ENCODE measurements at regions not wholly inside any gene's neighbourhood (a gene's known extent, or its start where the extent isn't known, plus 50 kb on each side); places are given as distances from the start of the nearest gene placed in this dataset.
"Not testable (repeated sequence)": the region's sequence is repeated elsewhere in the genome, so short reads cannot be mapped to it uniquely, and the experiment has no call there.

GRCh38 chr5:45062044-45062443, 253.3 kb downstream of the MRPS30 start:
- no peak for DNase-seq

GRCh38 chr5:45081082-45081481, 272.3 kb downstream of the MRPS30 start:
- DNase-seq, result no peak

- DNase-seq, result no peak
Observed at GRCh38 chr5:45089870-45090269, 281.1 kb downstream of the MRPS30 start.

- DNase-seq, result no peak
Observed at GRCh38 chr5:45093377-45093776, 284.6 kb downstream of the MRPS30 start.

- no peak for DNase-seq
Observed at GRCh38 chr5:45094876-45095440, 286.2 kb downstream of the MRPS30 start.

GRCh38 chr5:45098483-45098882, 289.7 kb downstream of the MRPS30 start:
- DNase-seq, result no peak

GRCh38 chr5:45101146-45101545, 292.4 kb downstream of the MRPS30 start:
- DNase-seq, result no peak

GRCh38 chr5:45105491-45105994, 296.8 kb downstream of the MRPS30 start:
- no peak for DNase-seq

GRCh38 chr5:45109062-45109461, 300.3 kb downstream of the MRPS30 start:
- DNase-seq, result no peak

- no peak for DNase-seq
Observed at GRCh38 chr5:45109636-45110035, 300.9 kb downstream of the MRPS30 start.

- DNase-seq, result no peak
Observed at GRCh38 chr5:45110399-45110798, 301.7 kb downstream of the MRPS30 start.

- DNase-seq, result no peak
Observed at GRCh38 chr5:45113726-45114125, 305.0 kb downstream of the MRPS30 start.

- no peak for DNase-seq
Observed at GRCh38 chr5:45132972-45133371, 324.2 kb downstream of the MRPS30 start.

- DNase-seq, result no peak
Observed at GRCh38 chr5:45162974-45163373, 354.2 kb downstream of the MRPS30 start.

- no peak for DNase-seq
Observed at GRCh38 chr5:45171563-45171962, 362.8 kb downstream of the MRPS30 start.

- DNase-seq, result not testable (repeated sequence)
Observed at GRCh38 chr5:45172634-45173033, 363.9 kb downstream of the MRPS30 start.

GRCh38 chr5:45179686-45180085, 370.9 kb downstream of the MRPS30 start:
- DNase-seq, result no peak

GRCh38 chr5:45189042-45189441, 380.3 kb downstream of the MRPS30 start:
- DNase-seq, result no peak

GRCh38 chr5:45189481-45189880, 380.7 kb downstream of the MRPS30 start:
- DNase-seq, result no peak

GRCh38 chr5:45195026-45195425, 386.3 kb downstream of the MRPS30 start:
- no peak for DNase-seq
